GM03348 (cell line): ENCODE measurements at regions not wholly inside any gene's neighbourhood (a gene's known extent, or its start where the extent isn't known, plus 50 kb on each side); places are given as distances from the start of the nearest gene placed in this dataset.
A peak's percentile ranks its signal among the peaks of the same experiment; 100 is the strongest.
"Not testable (repeated sequence)": the region's sequence is repeated elsewhere in the genome, so short reads cannot be mapped to it uniquely, and the experiment has no call there.

Experiments
- DNase-seq: peaks from one replicate; pipeline ENCODE4 v3.0.0; 2012; ENCODE audit warnings: low spot score

DNA sequence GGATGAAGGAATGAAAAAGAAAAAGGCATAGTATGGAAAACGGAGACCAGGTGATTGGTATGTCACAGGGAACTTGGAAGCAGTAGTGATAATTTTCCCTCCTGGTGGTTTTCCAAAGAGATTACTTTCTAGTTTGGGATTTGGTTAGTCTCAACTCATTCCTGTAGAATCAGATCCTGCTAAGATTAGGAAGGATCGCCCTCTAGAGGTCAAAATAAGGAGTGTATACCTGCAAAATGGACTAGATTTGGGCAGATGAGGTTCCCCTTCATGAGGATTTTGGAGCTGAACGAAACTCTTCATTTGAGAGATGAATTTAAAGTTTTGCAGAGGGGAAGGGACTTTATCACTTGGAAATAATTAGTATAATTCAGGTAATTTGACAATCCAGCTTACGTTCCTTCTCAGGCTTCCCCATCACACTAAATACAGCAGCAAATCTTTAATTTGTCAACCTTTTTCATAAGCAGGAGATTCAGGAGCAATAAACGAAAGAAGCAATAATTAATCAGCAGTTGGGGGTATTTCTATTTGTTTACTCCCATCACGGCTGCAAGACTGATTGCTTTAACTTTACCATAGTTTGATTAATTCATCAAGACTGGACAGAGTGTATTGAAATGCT lies 65.2 kb downstream of the CCDC195 start:
- peak; percentile 76 for DNase-seq

DNA sequence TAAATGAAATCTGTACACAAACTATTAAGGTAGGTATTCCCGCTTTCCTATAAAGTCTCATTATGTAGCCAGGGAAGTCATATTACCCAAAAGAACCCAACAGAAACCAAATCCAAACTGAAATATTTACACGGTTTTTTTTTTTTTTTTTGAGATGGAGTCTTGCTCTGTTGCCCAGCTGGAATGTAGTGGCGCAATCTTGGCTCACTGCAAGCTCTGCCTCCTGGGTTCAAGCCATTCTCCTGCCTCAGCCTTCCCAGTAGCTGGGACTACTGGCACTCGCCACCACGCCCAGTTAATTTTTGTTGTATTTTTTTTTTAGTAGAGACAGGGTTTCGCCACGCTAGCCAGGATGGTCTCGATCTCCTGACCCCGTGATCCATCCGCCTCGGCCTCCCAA lies 62.5 kb upstream of the CUL3 start:
- not testable (repeated sequence) for DNase-seq

DNA sequence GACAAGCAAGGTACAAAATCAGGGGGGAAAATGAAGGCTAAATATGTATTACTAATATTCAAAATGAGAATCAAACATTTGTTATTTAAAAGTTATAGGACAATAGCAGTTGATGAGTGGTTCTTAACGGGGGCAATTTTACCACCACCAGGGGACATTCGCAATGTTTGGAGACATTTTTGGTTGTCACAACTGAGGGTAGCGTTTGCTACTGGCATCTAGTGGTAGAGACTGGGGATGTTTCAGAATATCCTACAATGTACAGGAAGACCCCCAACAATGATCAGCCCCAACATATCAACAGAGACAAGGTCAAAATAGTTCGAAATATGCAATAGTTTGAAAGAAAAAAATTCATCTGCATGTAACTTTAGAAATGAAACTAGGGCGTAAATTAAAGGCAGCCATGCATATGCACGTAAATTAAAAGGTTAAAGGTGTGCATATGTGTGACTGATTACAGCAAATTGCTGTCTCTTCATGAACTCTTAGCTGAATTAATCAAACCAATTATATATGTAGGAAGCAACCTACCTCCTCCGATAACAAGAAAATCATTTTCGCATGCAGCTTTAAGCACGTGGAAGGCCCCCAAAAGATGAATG lies 61.2 kb upstream of the CUL3 start:
- DNase-seq = peak; percentile 27

DNA sequence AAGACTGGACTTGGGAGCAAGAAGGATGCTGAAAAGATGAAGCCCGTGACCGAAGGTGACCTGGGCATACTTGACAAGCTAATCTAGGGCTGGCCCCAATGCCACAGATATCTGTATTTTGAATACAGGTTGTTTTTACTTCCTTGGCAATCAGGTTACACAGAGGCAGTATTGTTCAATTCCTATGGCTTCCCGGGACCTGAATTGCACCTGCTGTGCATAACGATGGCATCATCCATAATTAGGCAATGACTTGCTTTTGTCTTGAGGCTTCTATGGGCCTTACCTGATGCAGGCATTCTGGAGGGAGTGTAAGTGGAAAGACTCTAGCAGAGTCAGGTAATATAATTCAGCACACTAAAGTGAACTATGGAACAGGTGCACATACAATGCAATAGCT lies 60.6 kb upstream of the CUL3 start:
- no peak for DNase-seq

DNA sequence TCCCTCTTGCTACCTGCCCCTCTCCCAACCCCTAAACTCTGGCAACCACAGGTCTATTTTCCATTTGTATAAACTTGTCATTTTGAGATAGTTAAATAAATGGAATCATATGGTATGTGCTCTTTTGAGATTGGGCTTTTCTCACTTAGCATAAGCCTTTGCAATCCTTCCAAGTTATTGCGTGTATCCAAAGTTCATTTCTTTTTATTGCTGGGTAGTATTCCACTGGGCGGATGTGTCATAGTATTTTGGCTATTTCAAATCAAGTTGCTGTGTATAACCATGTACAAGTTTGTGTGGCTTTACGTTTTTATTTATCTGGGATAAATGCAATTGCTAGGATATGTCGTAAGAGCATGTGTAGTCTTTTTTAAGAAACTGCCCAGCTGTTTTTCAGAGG lies 55.5 kb upstream of the CUL3 start:
- DNase-seq = no peak

DNA sequence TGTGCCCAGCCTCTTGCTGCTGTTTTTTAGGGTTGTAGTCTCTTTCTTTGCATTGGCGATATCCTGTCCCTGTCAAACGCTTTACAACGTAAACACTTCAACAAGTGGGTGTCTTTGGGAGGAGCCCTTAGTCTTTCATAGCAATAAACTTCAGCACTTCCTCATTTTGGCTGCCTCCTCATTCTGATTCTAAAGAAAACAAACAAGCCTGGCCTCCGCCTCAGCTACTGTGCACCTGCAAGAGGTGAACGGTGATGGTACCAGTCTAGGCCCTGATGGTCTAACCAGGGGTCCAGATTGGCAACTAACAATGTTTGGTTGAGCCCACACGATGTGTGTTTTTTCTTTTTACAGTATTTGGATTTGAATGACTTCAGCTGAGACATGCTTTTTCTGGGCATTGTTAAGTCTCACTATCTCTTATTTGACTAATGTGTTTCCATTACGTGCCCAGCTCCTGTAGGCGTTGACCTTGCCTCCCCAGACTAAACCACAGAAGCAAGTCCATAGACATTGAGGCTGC lies 53.2 kb upstream of the CUL3 start:
- no peak for DNase-seq
